OCI-LY3 (cell line): ENCODE measurements at regions not wholly inside any gene's neighbourhood (a gene's known extent, or its start where the extent isn't known, plus 50 kb on each side); places are given as distances from the start of the nearest gene placed in this dataset.

Source experiments
- H2AFZ ChIP-seq: fragments of 200-600, 300-600 bp; shearing (Covaris generic); 2 replicates; pipeline ENCODE4 v1.6.0; 2014; ENCODE audit warnings: antibody characterized with exemption, low read depth, low read length
- H3K27ac ChIP-seq: fragments of 200-600, 300-600 bp; sonication (generic); 2 replicates; pipeline ENCODE4 v1.5.1; 2014; ENCODE audit warnings: mild to moderate bottlenecking, low read length, moderate library complexity, mixed read lengths
- H3K27me3 ChIP-seq: fragments of 200-600, 300-600 bp; sonication (generic); 2 replicates; pipeline ENCODE4 v1.6.1; 2014; ENCODE audit warnings: low read depth, low read length, mixed read lengths
- H3K36me3 ChIP-seq: fragments of 200-600, 300-600 bp; sonication (generic); replicated peaks from 2 replicates; pipeline ENCODE3; 2014; ENCODE audit warnings: low read depth, low read length, mixed read lengths
- H3K4me1 ChIP-seq: fragments of 300-600, 200-600 bp; sonication (generic); 2 replicates; pipeline ENCODE4 v1.6.1; 2014; ENCODE audit warnings: low read length, mixed read lengths
- H3K4me2 ChIP-seq: fragments of 200-600, 300-600 bp; sonication (generic); 2 replicates; pipeline ENCODE4 v1.6.1; 2014; ENCODE audit warnings: low read length, mixed read lengths
- H3K4me3 ChIP-seq: fragments of 300-600, 200-600 bp; sonication (generic); 2 replicates; pipeline ENCODE4 v1.5.1; 2014; ENCODE audit warnings: antibody characterized with exemption, mild to moderate bottlenecking, low read length, moderate library complexity
- H3K79me2 ChIP-seq: fragments of 300-600, 200-600 bp; shearing (Covaris generic); 2 replicates; pipeline ENCODE4 v1.6.1; 2014; ENCODE audit warnings: mild to moderate bottlenecking, low read length, mixed read lengths
- H3K9ac ChIP-seq: fragments of 300-600, 200-600 bp; shearing (Covaris generic); 2 replicates; pipeline ENCODE4 v1.6.0; 2014; ENCODE audit warnings: mild to moderate bottlenecking, low read length, moderate library complexity
- H3K9me3 ChIP-seq: fragments of 200-600, 300-600 bp; shearing (Covaris generic); 2 replicates; pipeline ENCODE4 v1.6.1; 2014; ENCODE audit warnings: low read length, mixed read lengths; ENCODE audit not compliant: insufficient read depth
- H4K20me1 ChIP-seq: fragments of 200-600, 300-600 bp; sonication (generic); 2 replicates; pipeline ENCODE4 v1.6.1; 2016; ENCODE audit warnings: low read length, mixed read lengths; ENCODE audit not compliant: insufficient read depth
- CTCF ChIP-seq: fragments of 200-600, 300-600 bp; sonication (generic); IDR thresholded peaks from 2 replicates; pipeline ENCODE4 v1.5.1; 2014; ENCODE audit warnings: antibody characterized with exemption, low read length, low read depth
- EZH2phosphoT487 ChIP-seq: fragments of 200-600 bp; shearing (Covaris generic); IDR thresholded peaks from 2 replicates; pipeline ENCODE4 v1.6.1; 2018; ENCODE audit warnings: antibody characterized with exemption, mixed run types, low read depth

DNA sequence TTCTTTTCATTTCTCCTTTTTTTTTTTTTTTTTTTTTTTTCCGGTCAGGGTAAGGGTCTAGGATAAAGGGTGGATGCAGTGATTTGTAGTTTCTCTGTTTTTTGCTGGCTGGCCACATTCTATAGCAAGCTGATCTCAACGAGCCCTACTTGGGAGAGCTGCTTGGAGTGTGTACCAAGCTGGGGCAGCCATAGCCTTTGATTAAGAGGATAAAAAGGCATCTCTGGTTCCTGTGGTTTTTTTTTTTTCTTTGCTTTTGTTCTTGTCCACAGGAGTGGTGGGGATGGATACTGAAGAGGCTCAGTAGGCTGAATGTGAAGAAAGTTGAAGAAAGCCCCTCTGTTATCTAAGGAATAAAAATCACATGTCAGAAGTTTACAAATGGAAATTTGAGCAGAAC, 955.3 kb upstream of the WWC1 start:
- H2AFZ ChIP-seq, result no peak overlapping the region
- H3K4me1 ChIP-seq, result no peaks in the 10 kb centered on the region
- H3K4me2 ChIP-seq, result no peak overlapping the region
- H3K9me3 ChIP-seq, result no peaks in the 10 kb centered on the region
- no peak overlapping the region for H3K9ac ChIP-seq
- H3K4me3 ChIP-seq, result no peak overlapping the region
- H4K20me1 ChIP-seq, result no peaks in the 10 kb centered on the region
- H3K27me3 ChIP-seq, result no peaks in the 10 kb centered on the region
- TF ChIP-seq CTCF (no peak), EZH2phosphoT487 (no peak)
- H3K36me3 ChIP-seq, result no peaks in the 10 kb centered on the region
- H3K27ac ChIP-seq, result no peak overlapping the region
- H3K79me2 ChIP-seq, result no peaks in the 10 kb centered on the region

GRCh38 chr5:167339205-167339604, 952.2 kb upstream of the WWC1 start:
- H4K20me1 ChIP-seq, result no peaks in the 10 kb centered on the region

GRCh38 chr5:167346461-167346860, 945.0 kb upstream of the WWC1 start:
- Histone ChIP-seq H3K4me3 (no peak overlapping the region), H3K4me1 (no peaks in the 10 kb centered on the region), H4K20me1 (no peaks in the 10 kb centered on the region), H3K9ac (no peak overlapping the region), H3K36me3 (no peaks in the 10 kb centered on the region), H2AFZ (no peak overlapping the region), H3K79me2 (no peaks in the 10 kb centered on the region), H3K4me2 (no peak overlapping the region), H3K27ac (no peak overlapping the region), H3K27me3 (no peaks in the 10 kb centered on the region), H3K9me3 (no peaks in the 10 kb centered on the region)
- no peak for TF ChIP-seq CTCF
- no peak for TF ChIP-seq EZH2phosphoT487

More at GRCh38 chr5:167339205-167339604, 952.2 kb upstream of the WWC1 start:
- no peak overlapping the region for H3K4me2 ChIP-seq
- H3K27ac ChIP-seq, result no peak overlapping the region
- no peak for TF ChIP-seq EZH2phosphoT487
- TF ChIP-seq CTCF, result no peak
- no peak overlapping the region for H2AFZ ChIP-seq
- no peaks in the 10 kb centered on the region for H3K79me2 ChIP-seq
- no peaks in the 10 kb centered on the region for H3K4me1 ChIP-seq
- no peaks in the 10 kb centered on the region for H3K27me3 ChIP-seq
- no peak overlapping the region for H3K9ac ChIP-seq
- H3K36me3 ChIP-seq, result no peaks in the 10 kb centered on the region
- H3K9me3 ChIP-seq, result no peaks in the 10 kb centered on the region
- H3K4me3 ChIP-seq, result no peak overlapping the region

- no peak overlapping the region for H2AFZ ChIP-seq
- H3K79me2 ChIP-seq, result no peaks in the 10 kb centered on the region
- H3K9me3 ChIP-seq, result no peaks in the 10 kb centered on the region
- no peak overlapping the region for H3K9ac ChIP-seq
- H3K4me3 ChIP-seq, result no peak overlapping the region
- H3K4me2 ChIP-seq, result no peak overlapping the region
- no peaks in the 10 kb centered on the region for H3K27me3 ChIP-seq
- no peaks in the 10 kb centered on the region for H3K4me1 ChIP-seq
- no peaks in the 10 kb centered on the region for H3K36me3 ChIP-seq
- TF ChIP-seq CTCF, result no peak
- no peak for TF ChIP-seq EZH2phosphoT487
- no peaks in the 10 kb centered on the region for H4K20me1 ChIP-seq
- no peak overlapping the region for H3K27ac ChIP-seq
Measured at GRCh38 chr5:167348251-167348926, 943.1 kb upstream of the WWC1 start.
